Heart right ventricle (tissue), 16 donors: ENCODE measurements at regions not wholly inside any gene's neighbourhood (a gene's known extent, or its start where the extent isn't known, plus 50 kb on each side); places are given as distances from the start of the nearest gene placed in this dataset.

Experiments
- ATAC-seq, 8 donors: fragments of 200-7000 bp; cut with Tn5 transposase; one replicate each; pipeline ENCODE4 v1.9.1; 2020; ENCODE audit warnings: mild to moderate bottlenecking in 8 of 8, moderate library complexity in 8 of 8, moderate number of reproducible peaks in 1 of 8
- DNase-seq, 2 donors: peaks; one replicate each; pipeline ENCODE4 v3.0.0-alpha.2; 2020
- H3K27ac ChIP-seq, 10 donors: fragments of 200-600 bp; sonication (generic) in 2 of 10; one replicate each; pipeline versions ENCODE4 v1.5.0 to v1.8.0; 2020 to 2022; ENCODE audit warnings: mild to moderate bottlenecking in 3 of 10
- H3K27me3 ChIP-seq, 7 donors: fragments of 200-600 bp; one replicate each; pipeline ENCODE4 v1.8.0; 2021 to 2022; ENCODE audit warnings: mild to moderate bottlenecking in 2 of 7
- H3K36me3 ChIP-seq, 9 donors: fragments of 200-600 bp; sonication (generic) in 1 of 9; one replicate each; pipeline versions ENCODE4 v1.5.0 to v1.8.0; 2020 to 2022; ENCODE audit warnings: mild to moderate bottlenecking in 2 of 9
- H3K4me1 ChIP-seq, 9 donors: fragments of 200-600 bp; sonication (generic) in 1 of 9; one replicate each; pipeline versions ENCODE4 v1.5.0 to v1.8.0; 2020 to 2022; ENCODE audit warnings: mild to moderate bottlenecking in 4 of 9
- H3K4me3 ChIP-seq, 10 donors: fragments of 200-600 bp; sonication (generic) in 2 of 10; one replicate each; pipeline versions ENCODE4 v1.5.0 to v1.8.0; 2020 to 2022; ENCODE audit warnings: mild to moderate bottlenecking in 7 of 10, moderate library complexity in 2 of 10
- H3K9me3 ChIP-seq, 11 donors: fragments of 200-600 bp in 10 of 11; sonication (generic) in 2 of 11; one replicate each; pipeline versions ENCODE4 v1.5.0 to v1.8.0; 2013 to 2022; ENCODE audit warnings: mild to moderate bottlenecking in 2 of 11, control low read depth in 1 of 11, moderate library complexity in 1 of 11
- WGBS, 2 donors: extraction: QIAGEN DNeasy Blood & Tissue Kit; methylation state at CpG; one replicate each; pipeline ENCODE4 v1.1.7; 2013; ENCODE audit warnings: inconsistent platforms in 1 of 2; 5-methylcytosine and 5-hydroxymethylcytosine counted together
- intact Hi-C, 10 donors: fragments of 100-400 bp; cut with DNase I; formaldehyde crosslinking; loops; one replicate each; pipeline versions ENCODE4 v1.11.1 to v1.14.2; 2022
- TF ChIP-seq, protein P1 (sequence below), 9 donors: fragments of 200-600 bp; sonication (generic) in 2 of 9; IDR thresholded peaks; one replicate each; pipeline versions ENCODE4 v1.5.0 to v1.8.0; 2021 to 2022; ENCODE audit warnings: antibody characterized with exemption in 9 of 9, mild to moderate bottlenecking in 5 of 9, moderate library complexity in 1 of 9
- donor health status: Arrhythmogenic right ventricular cardiomyopathy.
- donor health status: ischemic (EF 13 %, LVEDD 7.1; RV severe dilation, severe dysfunction).
- donor health status: healthy with polysubstance abuse.
- donor health status: DM: no; HTN: yes; CAD: no.
- donor health status: DM: no; HTN: no; CAD: no.
- donor health status: ischemic (EF 25% LVEDD 6.9; RV normal size, moderate dysfunction).
- donor health status: ischemic (EF 25% LVEDD 5.7; RV mildly dilated, moderate dysfunction).
- donor health status: healthy.
- donor health status: DM: yes; HTN: yes; CAD: no.
- donor health status: Ischemic cardiomyopathy.
- donor health status: ischemic (EF 35%, LVEDD 5.7; RV mildly dilated, moderate dysfunction).
- donor health status: nonischemic (EF 11% LVEDD 7.7; RV severe dilation, severe dysfunction).
- donor health status: DM: yes; HTN: yes; CAD: no.
- donor health status: PGD.
- donor health status: ischemic (EF 29% LVEDD 5.4; RV normal size, mild dysfunction).
- donor health status: nonischemic (EF 23%, LVEDD 6.1; RV moderate dilation, normal function).

DNA sequence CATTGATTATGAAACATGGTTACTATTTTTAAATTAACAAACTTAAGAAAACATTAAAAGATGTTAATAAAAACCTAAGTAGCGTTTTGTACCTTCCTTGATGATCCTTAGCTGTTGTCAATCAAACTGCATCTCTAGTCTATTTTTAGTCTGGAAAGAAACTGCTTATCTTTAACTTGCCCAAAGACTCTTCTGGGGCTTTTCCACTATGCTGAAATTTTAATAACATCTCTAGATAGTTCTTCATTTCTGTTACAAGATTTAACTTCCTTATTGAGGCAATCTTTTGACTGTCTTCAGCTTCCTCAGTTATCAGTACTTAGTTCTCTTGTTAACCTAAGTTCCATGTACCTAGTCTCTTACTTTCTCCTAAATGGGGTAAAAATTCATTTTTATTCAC lies 135.9 kb upstream of the HMCN1 start:
- peak overlapping the region in 1 of 10 donors; percentile 8 for H3K27ac ChIP-seq
- intact Hi-C loops: loop anchor here in 4 of 10 donors (5.0 to 10.0 kb wide), 5 partner anchors 54 to 354 kb away; partner anchors contain the start of gene IVNS1ABP (in 3 of the 4)
- no peaks in the 10 kb centered on the region for H3K36me3 ChIP-seq
- no peaks in the 10 kb centered on the region for H3K27me3 ChIP-seq
- ATAC-seq (no peak), DNase-seq (no peak)
- WGBS, 2 donors: 40 to 41% methylated on average over 1 of the region's 1 CpG
- H3K4me3 ChIP-seq: no peak overlapping the region
- TF ChIP-seq, protein P1, sequence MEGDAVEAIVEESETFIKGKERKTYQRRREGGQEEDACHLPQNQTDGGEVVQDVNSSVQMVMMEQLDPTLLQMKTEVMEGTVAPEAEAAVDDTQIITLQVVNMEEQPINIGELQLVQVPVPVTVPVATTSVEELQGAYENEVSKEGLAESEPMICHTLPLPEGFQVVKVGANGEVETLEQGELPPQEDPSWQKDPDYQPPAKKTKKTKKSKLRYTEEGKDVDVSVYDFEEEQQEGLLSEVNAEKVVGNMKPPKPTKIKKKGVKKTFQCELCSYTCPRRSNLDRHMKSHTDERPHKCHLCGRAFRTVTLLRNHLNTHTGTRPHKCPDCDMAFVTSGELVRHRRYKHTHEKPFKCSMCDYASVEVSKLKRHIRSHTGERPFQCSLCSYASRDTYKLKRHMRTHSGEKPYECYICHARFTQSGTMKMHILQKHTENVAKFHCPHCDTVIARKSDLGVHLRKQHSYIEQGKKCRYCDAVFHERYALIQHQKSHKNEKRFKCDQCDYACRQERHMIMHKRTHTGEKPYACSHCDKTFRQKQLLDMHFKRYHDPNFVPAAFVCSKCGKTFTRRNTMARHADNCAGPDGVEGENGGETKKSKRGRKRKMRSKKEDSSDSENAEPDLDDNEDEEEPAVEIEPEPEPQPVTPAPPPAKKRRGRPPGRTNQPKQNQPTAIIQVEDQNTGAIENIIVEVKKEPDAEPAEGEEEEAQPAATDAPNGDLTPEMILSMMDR (IDR thresholded peaks at IDR 0.05): no peak
- no peaks in the 10 kb centered on the region for H3K9me3 ChIP-seq
- peaks cover 0 to 35% (median 22%) of the 10 kb centered on the region in 9 donors for H3K4me1 ChIP-seq

DNA sequence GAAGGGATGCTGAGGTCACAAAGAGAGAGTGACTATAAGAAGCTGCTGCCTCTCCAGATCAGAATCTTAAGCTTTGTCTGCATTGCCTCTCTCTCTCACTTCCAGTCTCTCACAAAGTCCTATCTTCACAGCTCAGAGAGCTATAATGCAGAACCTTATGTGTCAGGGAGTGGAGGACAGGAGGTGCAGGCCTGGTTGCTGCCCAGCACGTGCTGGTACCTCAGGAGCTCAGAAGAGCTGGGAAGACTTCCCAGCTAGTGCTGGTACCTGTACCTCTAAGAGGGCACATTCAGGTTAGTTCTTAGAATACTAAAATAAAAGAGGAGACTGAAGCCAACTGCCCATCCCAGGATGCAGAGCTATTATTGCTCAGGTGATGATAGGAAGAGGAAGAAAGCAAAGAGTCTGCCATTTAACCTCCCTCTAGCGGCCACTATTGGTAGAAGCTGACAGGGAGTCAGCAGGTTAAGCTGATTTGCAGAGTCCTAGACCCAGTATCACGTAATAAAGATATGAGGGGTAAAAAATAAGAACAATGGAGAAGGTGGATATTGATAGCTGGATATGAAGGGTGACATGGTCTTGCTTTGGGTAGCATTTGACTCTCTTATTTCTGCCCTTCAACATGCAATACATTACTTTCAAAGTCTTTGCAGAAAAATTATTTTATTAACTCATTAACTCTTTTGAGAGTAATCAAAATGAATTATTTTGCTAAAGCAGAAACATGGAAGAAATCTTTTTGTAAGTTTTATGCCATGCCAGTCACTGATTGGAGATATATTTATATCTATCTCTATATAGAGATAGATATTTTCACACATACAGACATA lies 138.1 kb upstream of the HMCN1 start:
- TF ChIP-seq, protein P1 (IDR thresholded peaks at IDR 0.05): peak in 8 of 9 donors; percentile 25 to 63 (median 50)
- DNase-seq (peak in 1 of 2 donors; percentile 29), ATAC-seq (peak in 5 of 8 donors; percentile 18 to 42 (median 39))
- H3K9me3 ChIP-seq: no peaks in the 10 kb centered on the region
- 67 to 72% methylated on average over 3 of the region's 3 CpGs for WGBS, 2 donors
- H3K27me3 ChIP-seq: no peaks in the 10 kb centered on the region
- H3K36me3 ChIP-seq: no peaks in the 10 kb centered on the region
- intact Hi-C loops: loop anchor here in 4 of 10 donors (2.0 to 10.0 kb wide), 6 partner anchors 56 to 351 kb away; partner anchors contain the start of gene IVNS1ABP (in 4 of the 4)
- H3K4me1 ChIP-seq: peaks cover 0 to 41% (median 29%) of the 10 kb centered on the region in 9 donors
- peak overlapping the region in 7 of 10 donors; percentile 41 to 81 (median 70) for H3K27ac ChIP-seq
- no peak overlapping the region for H3K4me3 ChIP-seq

DNA sequence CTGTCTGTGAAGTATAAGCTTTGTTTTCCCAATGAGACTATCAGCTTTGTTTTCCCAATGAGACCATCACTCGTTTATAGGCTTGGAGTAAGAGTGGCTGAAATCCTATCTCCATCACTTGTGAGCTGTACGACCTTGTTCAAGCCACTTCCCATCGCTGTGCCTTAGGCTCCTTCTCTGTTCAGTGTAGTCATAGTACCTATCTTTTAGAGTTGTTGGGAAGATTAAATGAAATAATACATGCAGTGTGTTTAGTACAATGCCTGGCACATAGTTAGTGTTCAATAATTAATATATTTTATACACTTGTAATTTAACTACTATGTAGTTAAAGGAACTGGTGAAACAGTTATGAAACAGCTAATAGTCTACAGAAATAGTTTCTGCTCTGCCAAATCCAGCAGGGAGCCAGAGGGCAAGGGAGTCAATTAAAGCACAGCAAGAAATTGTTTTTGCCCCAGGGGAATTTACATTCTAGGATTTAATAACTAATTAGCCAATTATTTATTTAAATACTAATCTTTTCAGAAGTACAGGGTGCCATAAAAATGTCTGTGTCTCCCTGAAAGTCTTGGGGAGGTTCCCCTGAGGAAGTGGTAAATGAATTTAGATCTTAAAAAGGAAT lies 139.3 kb upstream of the HMCN1 start:
- Histone ChIP-seq H3K27me3 (no peaks in the 10 kb centered on the region), H3K4me1 (peaks cover 0 to 41% (median 29%) of the 10 kb centered on the region in 9 donors), H3K36me3 (no peaks in the 10 kb centered on the region), H3K9me3 (no peaks in the 10 kb centered on the region), H3K4me3 (no peak overlapping the region), H3K27ac (peak overlapping the region; percentile 41 to 81 (median 70))
- intact Hi-C loops: loop anchor here in 4 of 10 donors (2.0 to 10.0 kb wide), 6 partner anchors 57 to 350 kb away; partner anchors contain the start of gene IVNS1ABP (in 4 of the 4)
- WGBS, 2 donors: 42 to 50% methylated on average over 3 of the region's 3 CpGs
- TF ChIP-seq, protein P1 (IDR thresholded peaks at IDR 0.05): no peak
- ATAC-seq (peak; percentile 32 to 84 (median 57)), DNase-seq (no peak)

DNA sequence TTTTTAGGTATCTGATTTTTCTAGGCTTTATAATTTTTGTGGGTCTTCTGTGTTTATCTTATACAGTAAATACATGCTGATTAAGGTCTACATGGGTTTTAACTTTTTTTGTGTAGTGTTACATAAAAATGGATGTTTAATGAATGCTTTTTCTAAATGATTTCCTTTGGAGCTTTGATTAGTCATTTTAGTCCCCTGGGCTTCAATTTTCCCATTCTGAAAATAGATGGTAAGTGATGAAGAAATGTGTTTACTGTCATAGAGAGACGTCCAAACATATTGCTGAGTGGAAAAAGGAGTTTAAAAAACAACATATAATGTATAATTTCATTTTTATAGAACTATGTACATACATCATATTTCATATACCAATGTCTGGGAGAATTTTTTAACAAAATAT lies 140.9 kb upstream of the HMCN1 start:
- TF ChIP-seq, protein P1 (IDR thresholded peaks at IDR 0.05): no peak
- Histone ChIP-seq H3K27ac (peak overlapping the region in 2 of 10 donors; percentile 61 to 66), H3K9me3 (peaks cover 0 to 8% (median 0%) of the 10 kb centered on the region in 11 donors), H3K4me1 (peaks cover 0 to 35% (median 29%) of the 10 kb centered on the region in 9 donors), H3K27me3 (no peaks in the 10 kb centered on the region), H3K4me3 (no peak overlapping the region), H3K36me3 (no peaks in the 10 kb centered on the region)
- 15 to 36% methylated on average over 1 of the region's 1 CpG for WGBS, 2 donors
- intact Hi-C loops: loop anchor here in 2 of 10 donors (10.0 kb wide), 3 partner anchors 108 to 348 kb away; partner anchors contain the start of gene IVNS1ABP (in 2 of the 2)
- DNase-seq: no peak
- ATAC-seq: no peak
